ENCODE measurements at regions not wholly inside any gene's neighbourhood (a gene's known extent, or its start where the extent isn't known, plus 50 kb on each side); places are given as distances from the start of the nearest gene placed in this dataset.

- H3K4me2 ChIP-seq (ENCODE audit: low read length) = no peak overlapping the region
- H3K4me1 ChIP-seq (ENCODE audit: control insufficient read depth, low read length) = peaks cover 8% of the 10 kb centered on the region
- H3K9me2 ChIP-seq (replicated peaks; ENCODE audit: control insufficient read depth, low read length) = no peaks in the 10 kb centered on the region
- H3F3A ChIP-seq (ENCODE audit: control insufficient read depth, insufficient read depth) = no peaks in the 10 kb centered on the region
- H3K79me2 ChIP-seq (ENCODE audit: control insufficient read depth, low read length) = no peaks in the 10 kb centered on the region
- TF ChIP-seq, protein P1, sequence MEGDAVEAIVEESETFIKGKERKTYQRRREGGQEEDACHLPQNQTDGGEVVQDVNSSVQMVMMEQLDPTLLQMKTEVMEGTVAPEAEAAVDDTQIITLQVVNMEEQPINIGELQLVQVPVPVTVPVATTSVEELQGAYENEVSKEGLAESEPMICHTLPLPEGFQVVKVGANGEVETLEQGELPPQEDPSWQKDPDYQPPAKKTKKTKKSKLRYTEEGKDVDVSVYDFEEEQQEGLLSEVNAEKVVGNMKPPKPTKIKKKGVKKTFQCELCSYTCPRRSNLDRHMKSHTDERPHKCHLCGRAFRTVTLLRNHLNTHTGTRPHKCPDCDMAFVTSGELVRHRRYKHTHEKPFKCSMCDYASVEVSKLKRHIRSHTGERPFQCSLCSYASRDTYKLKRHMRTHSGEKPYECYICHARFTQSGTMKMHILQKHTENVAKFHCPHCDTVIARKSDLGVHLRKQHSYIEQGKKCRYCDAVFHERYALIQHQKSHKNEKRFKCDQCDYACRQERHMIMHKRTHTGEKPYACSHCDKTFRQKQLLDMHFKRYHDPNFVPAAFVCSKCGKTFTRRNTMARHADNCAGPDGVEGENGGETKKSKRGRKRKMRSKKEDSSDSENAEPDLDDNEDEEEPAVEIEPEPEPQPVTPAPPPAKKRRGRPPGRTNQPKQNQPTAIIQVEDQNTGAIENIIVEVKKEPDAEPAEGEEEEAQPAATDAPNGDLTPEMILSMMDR (IDR thresholded peaks at IDR 0.05; ENCODE audit: low read depth, low read length, poor library complexity, severe bottlenecking) = no peak
- TF ChIP-seq EZH2phosphoT487 (IDR thresholded peaks at IDR 0.05; ENCODE audit: borderline replicate concordance, low read length) = no peak
- H3K27ac ChIP-seq (ENCODE audit: low read depth, low read length) = no peak overlapping the region
- no peaks in the 10 kb centered on the region for H4K20me1 ChIP-seq (ENCODE audit: control insufficient read depth, insufficient read depth, low read depth, low read length)
- H3K27me3 ChIP-seq (ENCODE audit: control insufficient read depth, low read length) = no peaks in the 10 kb centered on the region
- no peak overlapping the region for H3K4me3 ChIP-seq (ENCODE audit: low read length)
- peaks cover 4% of the 10 kb centered on the region; the same call in 1 of the 2 replicates for H3K9me3 ChIP-seq (ENCODE audit: control insufficient read depth, insufficient read depth, low read length)
- H3K36me3 ChIP-seq (ENCODE audit: control insufficient read depth, low read length) = no peaks in the 10 kb centered on the region
These were observed 150.1 kb upstream of the RUNX1 start for GRCh38 chr21:35198982-35199732.

- H4K20me1 ChIP-seq (ENCODE audit: control insufficient read depth, insufficient read depth, low read depth, low read length) = no peaks in the 10 kb centered on the region
- TF ChIP-seq, protein P1 (IDR thresholded peaks at IDR 0.05; ENCODE audit: low read depth, low read length, poor library complexity, severe bottlenecking) = no peak
- no peak for TF ChIP-seq EZH2phosphoT487 (IDR thresholded peaks at IDR 0.05; ENCODE audit: borderline replicate concordance, low read length)
- no peaks in the 10 kb centered on the region for H3F3A ChIP-seq (ENCODE audit: control insufficient read depth, insufficient read depth)
- no peak overlapping the region for H3K4me3 ChIP-seq (ENCODE audit: low read length)
- peaks cover 2% of the 10 kb centered on the region for H3K4me1 ChIP-seq (ENCODE audit: control insufficient read depth, low read length)
- H3K79me2 ChIP-seq (ENCODE audit: control insufficient read depth, low read length) = no peaks in the 10 kb centered on the region
- H3K4me2 ChIP-seq (ENCODE audit: low read length) = no peak overlapping the region
- peaks cover 9% of the 10 kb centered on the region; the same call in 1 of the 2 replicates for H3K9me3 ChIP-seq (ENCODE audit: control insufficient read depth, insufficient read depth, low read length)
- H3K36me3 ChIP-seq (ENCODE audit: control insufficient read depth, low read length) = no peaks in the 10 kb centered on the region
- H3K27me3 ChIP-seq (ENCODE audit: control insufficient read depth, low read length) = no peaks in the 10 kb centered on the region
- H3K27ac ChIP-seq (ENCODE audit: low read depth, low read length) = no peak overlapping the region
- no peaks in the 10 kb centered on the region for H3K9me2 ChIP-seq (replicated peaks; ENCODE audit: control insufficient read depth, low read length)
These were observed 149.5 kb upstream of the RUNX1 start for GRCh38 chr21:35198565-35198964.

GRCh38 chr21:35197992-35198431, 148.9 kb upstream of the RUNX1 start:
- H4K20me1 ChIP-seq (ENCODE audit: control insufficient read depth, insufficient read depth, low read depth, low read length) = no peaks in the 10 kb centered on the region
- no peak overlapping the region for H3K4me3 ChIP-seq (ENCODE audit: low read length)
- H3K27me3 ChIP-seq (ENCODE audit: control insufficient read depth, low read length) = no peaks in the 10 kb centered on the region
- H3K9me3 ChIP-seq (ENCODE audit: control insufficient read depth, insufficient read depth, low read length) = peaks cover 10% of the 10 kb centered on the region; the same call in 1 of the 2 replicates
- H3K9me2 ChIP-seq (replicated peaks; ENCODE audit: control insufficient read depth, low read length) = no peaks in the 10 kb centered on the region
- no peaks in the 10 kb centered on the region for H3K4me1 ChIP-seq (ENCODE audit: control insufficient read depth, low read length)
- no peak overlapping the region for H3K27ac ChIP-seq (ENCODE audit: low read depth, low read length)
- H3K79me2 ChIP-seq (ENCODE audit: control insufficient read depth, low read length) = no peaks in the 10 kb centered on the region
- no peak overlapping the region for H3K4me2 ChIP-seq (ENCODE audit: low read length)
- no peaks in the 10 kb centered on the region for H3K36me3 ChIP-seq (ENCODE audit: control insufficient read depth, low read length)
- TF ChIP-seq, protein P1 (IDR thresholded peaks at IDR 0.05; ENCODE audit: low read depth, low read length, poor library complexity, severe bottlenecking) = no peak
- TF ChIP-seq EZH2phosphoT487 (IDR thresholded peaks at IDR 0.05; ENCODE audit: borderline replicate concordance, low read length) = no peak
- H3F3A ChIP-seq (ENCODE audit: control insufficient read depth, insufficient read depth) = no peaks in the 10 kb centered on the region

Measured in DOHH2 (cell line).